ENCODE measurements at regions not wholly inside any gene's neighbourhood (a gene's known extent, or its start where the extent isn't known, plus 50 kb on each side); places are given as distances from the start of the nearest gene placed in this dataset.

DNA sequence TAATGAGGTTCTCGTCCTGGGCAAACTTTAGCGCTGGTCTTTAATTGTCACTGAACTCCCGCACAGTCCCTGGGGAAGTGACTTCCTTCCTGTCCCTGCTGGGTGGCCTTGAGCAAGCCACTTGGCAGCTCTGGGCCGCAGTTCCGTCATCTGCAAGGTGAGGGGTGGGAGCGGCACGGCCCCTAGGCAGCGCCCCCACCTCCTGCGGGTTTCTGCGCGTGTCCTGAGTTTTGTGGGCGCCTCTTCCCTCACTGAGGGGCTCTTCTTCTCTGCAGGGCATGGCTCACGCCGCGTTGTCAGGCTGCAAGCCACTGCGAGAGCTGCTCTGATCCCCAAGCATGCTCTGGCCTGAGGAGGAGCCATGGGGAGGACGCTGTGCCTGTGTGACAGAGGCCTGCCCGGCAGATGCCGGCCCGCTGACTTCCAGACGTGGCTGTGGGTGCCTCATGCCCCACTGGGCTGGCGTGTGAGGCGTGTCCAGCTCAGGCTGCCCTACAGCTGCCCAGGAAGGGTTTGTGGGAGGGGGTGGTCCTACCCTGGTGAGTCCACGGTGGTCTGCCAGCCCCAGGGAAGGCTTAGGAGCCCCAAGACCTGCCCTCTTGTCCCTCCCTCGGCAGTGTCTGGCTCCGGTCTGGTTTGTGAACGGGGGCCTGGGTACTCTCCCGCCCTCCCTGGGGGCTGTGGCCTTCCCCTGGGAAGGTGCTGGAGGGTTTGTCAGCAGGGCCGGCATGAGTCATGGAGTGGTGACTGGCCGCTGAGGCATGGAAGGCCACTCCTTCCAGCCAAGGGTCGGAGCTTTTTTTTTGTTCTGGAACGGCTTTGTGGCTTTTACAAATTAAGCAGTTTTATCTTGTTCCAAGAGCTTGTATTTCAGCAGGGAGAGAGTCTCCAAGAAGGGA, 182.0 kb downstream of the SEC14L1 start (continued):
- no peak for TF ChIP-seq HMG20A (CRISPR knock-in tag; conservative IDR thresholded peaks at IDR 0.05)
- TF ChIP-seq POLR2G (IDR thresholded peaks at IDR 0.05; ENCODE audit: low read depth, low read length), result peak; percentile 77
- no peak for TF ChIP-seq MTA1 (IDR thresholded peaks at IDR 0.05; ENCODE audit: borderline replicate concordance)
- TF ChIP-seq MECOM (CRISPR knock-in tag; IDR thresholded peaks at IDR 0.05), result no peak
- 0 out of 2 replicates have a peak, but pooled peaks have one; percentile 46 for TF ChIP-seq MTA3 (IDR thresholded peaks at IDR 0.05; ENCODE audit: borderline replicate concordance)
- TF ChIP-seq E2F1 (CRISPR knock-in tag; IDR thresholded peaks at IDR 0.05), result peak; percentile 72; the same call in 1 of the 2 replicates
- TF ChIP-seq, protein P1, sequence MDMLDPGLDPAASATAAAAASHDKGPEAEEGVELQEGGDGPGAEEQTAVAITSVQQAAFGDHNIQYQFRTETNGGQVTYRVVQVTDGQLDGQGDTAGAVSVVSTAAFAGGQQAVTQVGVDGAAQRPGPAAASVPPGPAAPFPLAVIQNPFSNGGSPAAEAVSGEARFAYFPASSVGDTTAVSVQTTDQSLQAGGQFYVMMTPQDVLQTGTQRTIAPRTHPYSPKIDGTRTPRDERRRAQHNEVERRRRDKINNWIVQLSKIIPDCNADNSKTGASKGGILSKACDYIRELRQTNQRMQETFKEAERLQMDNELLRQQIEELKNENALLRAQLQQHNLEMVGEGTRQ (CRISPR knock-in tag; IDR thresholded peaks at IDR 0.05), result no peak
- no peak for TF ChIP-seq GATAD2B (IDR thresholded peaks at IDR 0.05; ENCODE audit: borderline replicate concordance)
- no peak for TF ChIP-seq RBM39 (optimal IDR thresholded peaks at IDR 0.05; ENCODE audit: low read depth, low read length)
- TF ChIP-seq BDP1 (IDR thresholded peaks at IDR 0.05; ENCODE audit: insufficient read depth, insufficient read length), result no peak
- 0 out of 2 replicates have a peak, but pooled peaks have one; percentile 20 for TF ChIP-seq KLF6 (CRISPR knock-in tag; IDR thresholded peaks at IDR 0.05; ENCODE audit: borderline replicate concordance)
- no peak for TF ChIP-seq ZNF282 (CRISPR knock-in tag; IDR thresholded peaks at IDR 0.05)
- TF ChIP-seq SOX6 (IDR thresholded peaks at IDR 0.05), result peak; percentile 8; the same call in 1 of the 2 replicates
- no peak for TF ChIP-seq ZNF224 (CRISPR knock-in tag; IDR thresholded peaks at IDR 0.05)
- peak; percentile 97 for TF ChIP-seq ZBTB7A (IDR thresholded peaks at IDR 0.05; ENCODE audit: borderline replicate concordance, control insufficient read depth, low read depth, low read length)
- no peak for TF ChIP-seq MCM7 (IDR thresholded peaks at IDR 0.05)
- no peak for TF ChIP-seq PYGO2 (tag; IDR thresholded peaks at IDR 0.05)
- TF ChIP-seq, protein P2, sequence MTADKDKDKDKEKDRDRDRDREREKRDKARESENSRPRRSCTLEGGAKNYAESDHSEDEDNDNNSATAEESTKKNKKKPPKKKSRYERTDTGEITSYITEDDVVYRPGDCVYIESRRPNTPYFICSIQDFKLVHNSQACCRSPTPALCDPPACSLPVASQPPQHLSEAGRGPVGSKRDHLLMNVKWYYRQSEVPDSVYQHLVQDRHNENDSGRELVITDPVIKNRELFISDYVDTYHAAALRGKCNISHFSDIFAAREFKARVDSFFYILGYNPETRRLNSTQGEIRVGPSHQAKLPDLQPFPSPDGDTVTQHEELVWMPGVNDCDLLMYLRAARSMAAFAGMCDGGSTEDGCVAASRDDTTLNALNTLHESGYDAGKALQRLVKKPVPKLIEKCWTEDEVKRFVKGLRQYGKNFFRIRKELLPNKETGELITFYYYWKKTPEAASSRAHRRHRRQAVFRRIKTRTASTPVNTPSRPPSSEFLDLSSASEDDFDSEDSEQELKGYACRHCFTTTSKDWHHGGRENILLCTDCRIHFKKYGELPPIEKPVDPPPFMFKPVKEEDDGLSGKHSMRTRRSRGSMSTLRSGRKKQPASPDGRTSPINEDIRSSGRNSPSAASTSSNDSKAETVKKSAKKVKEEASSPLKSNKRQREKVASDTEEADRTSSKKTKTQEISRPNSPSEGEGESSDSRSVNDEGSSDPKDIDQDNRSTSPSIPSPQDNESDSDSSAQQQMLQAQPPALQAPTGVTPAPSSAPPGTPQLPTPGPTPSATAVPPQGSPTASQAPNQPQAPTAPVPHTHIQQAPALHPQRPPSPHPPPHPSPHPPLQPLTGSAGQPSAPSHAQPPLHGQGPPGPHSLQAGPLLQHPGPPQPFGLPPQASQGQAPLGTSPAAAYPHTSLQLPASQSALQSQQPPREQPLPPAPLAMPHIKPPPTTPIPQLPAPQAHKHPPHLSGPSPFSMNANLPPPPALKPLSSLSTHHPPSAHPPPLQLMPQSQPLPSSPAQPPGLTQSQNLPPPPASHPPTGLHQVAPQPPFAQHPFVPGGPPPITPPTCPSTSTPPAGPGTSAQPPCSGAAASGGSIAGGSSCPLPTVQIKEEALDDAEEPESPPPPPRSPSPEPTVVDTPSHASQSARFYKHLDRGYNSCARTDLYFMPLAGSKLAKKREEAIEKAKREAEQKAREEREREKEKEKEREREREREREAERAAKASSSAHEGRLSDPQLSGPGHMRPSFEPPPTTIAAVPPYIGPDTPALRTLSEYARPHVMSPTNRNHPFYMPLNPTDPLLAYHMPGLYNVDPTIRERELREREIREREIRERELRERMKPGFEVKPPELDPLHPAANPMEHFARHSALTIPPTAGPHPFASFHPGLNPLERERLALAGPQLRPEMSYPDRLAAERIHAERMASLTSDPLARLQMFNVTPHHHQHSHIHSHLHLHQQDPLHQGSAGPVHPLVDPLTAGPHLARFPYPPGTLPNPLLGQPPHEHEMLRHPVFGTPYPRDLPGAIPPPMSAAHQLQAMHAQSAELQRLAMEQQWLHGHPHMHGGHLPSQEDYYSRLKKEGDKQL (CRISPR knock-in tag; IDR thresholded peaks at IDR 0.05; ENCODE audit: borderline replicate concordance), result 0 out of 2 replicates have a peak, but pooled peaks have one; percentile 49
- TF ChIP-seq ETV1 (tag; conservative IDR thresholded peaks at IDR 0.05; ENCODE audit: low read depth), result peak; percentile 63
- TF ChIP-seq SMARCC2 (IDR thresholded peaks at IDR 0.05; ENCODE audit: low read depth), result peak; percentile 60; the same call in 1 of the 2 replicates
- TF ChIP-seq ARID2 (IDR thresholded peaks at IDR 0.05), result no peak
- no peak for TF ChIP-seq ZNF589 (CRISPR knock-in tag; IDR thresholded peaks at IDR 0.05; ENCODE audit: low read depth)
